ENCODE measurements at regions not wholly inside any gene's neighbourhood (a gene's known extent, or its start where the extent isn't known, plus 50 kb on each side); places are given as distances from the start of the nearest gene placed in this dataset.

DNA sequence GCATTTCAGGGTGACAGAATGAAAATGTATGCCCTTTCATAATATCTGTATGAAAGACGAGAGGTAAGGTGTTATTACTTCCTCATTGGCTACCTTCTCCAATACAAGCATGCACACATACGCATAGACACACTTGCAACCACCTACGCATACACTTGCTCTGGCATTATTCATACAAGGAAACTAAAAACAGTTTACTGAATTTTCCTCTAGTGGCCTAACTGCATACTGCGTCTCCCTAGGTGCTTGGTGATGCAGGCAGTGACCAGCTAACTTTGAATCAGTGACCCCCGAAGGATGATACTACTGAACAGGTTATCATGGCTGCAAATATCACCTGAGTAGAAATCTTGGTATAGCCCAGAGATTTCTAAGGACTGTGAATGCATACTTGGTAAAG, 593.1 kb downstream of the PKHD1 start:
- TF ChIP-seq, protein P1, sequence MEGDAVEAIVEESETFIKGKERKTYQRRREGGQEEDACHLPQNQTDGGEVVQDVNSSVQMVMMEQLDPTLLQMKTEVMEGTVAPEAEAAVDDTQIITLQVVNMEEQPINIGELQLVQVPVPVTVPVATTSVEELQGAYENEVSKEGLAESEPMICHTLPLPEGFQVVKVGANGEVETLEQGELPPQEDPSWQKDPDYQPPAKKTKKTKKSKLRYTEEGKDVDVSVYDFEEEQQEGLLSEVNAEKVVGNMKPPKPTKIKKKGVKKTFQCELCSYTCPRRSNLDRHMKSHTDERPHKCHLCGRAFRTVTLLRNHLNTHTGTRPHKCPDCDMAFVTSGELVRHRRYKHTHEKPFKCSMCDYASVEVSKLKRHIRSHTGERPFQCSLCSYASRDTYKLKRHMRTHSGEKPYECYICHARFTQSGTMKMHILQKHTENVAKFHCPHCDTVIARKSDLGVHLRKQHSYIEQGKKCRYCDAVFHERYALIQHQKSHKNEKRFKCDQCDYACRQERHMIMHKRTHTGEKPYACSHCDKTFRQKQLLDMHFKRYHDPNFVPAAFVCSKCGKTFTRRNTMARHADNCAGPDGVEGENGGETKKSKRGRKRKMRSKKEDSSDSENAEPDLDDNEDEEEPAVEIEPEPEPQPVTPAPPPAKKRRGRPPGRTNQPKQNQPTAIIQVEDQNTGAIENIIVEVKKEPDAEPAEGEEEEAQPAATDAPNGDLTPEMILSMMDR (IDR thresholded peaks at IDR 0.05; ENCODE audit: insufficient read depth, low read length, poor library complexity, severe bottlenecking), result no peak
- no peak for TF ChIP-seq EZH2phosphoT487 (conservative IDR thresholded peaks at IDR 0.05; ENCODE audit: low read length)
